HG03439 (cell line): ENCODE measurements at regions not wholly inside any gene's neighbourhood (a gene's known extent, or its start where the extent isn't known, plus 50 kb on each side); places are given as distances from the start of the nearest gene placed in this dataset.

Experiments used
- ATAC-seq: cut with Tn5 transposase; IDR thresholded peaks from one replicate; pipeline ENCODE4 v1.9.1; 2021; ENCODE audit warnings: mild to moderate bottlenecking, moderate library complexity; ENCODE audit not compliant: unreplicated experiment

DNA sequence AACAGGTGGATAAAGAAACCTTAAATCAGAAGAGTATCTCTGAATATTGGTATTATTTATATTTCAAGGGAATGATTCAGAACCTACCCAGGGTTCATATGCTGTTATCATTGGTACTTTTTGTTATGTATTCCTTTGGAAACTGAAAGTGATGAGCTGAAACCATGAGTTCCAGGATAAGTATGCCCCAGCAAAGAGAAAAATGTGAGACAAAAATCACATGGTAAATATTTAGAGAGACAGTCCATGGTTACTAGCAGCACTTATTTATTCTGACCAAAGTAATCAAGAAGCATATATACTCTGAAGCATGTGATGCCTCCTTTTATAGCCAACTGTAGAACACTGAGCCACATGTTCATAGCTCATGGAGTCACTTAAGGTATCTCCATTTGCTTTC, 277.7 kb downstream of the ARAP2 start:
- no peak for ATAC-seq

DNA sequence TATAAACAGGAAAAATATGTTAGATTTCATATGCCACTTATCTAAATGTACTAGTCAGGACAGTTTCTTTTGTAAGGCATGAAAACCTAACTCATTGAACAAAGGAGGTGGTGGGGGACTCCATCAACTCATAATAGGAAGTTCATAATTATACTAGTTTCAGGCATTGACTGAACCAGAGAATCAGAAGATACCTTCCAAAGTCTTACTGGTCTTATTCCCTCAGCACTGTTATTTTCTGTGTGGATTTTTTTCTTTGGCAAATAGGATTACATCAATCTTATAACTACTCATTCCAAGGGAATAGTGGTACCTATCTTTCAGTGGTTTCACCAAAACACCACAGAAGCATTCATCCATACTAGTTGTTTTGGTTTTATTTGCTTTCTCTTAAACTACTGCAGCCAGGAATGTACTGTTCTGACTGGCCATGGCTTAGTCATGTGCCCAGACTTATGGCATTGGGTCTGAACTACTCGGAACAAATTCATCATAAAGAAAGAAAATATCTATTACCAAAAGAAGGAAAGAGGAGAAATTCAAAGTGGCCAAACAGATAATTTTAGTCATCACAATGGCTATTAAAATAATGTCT, 273.9 kb downstream of the ARAP2 start:
- ATAC-seq: no peak

DNA sequence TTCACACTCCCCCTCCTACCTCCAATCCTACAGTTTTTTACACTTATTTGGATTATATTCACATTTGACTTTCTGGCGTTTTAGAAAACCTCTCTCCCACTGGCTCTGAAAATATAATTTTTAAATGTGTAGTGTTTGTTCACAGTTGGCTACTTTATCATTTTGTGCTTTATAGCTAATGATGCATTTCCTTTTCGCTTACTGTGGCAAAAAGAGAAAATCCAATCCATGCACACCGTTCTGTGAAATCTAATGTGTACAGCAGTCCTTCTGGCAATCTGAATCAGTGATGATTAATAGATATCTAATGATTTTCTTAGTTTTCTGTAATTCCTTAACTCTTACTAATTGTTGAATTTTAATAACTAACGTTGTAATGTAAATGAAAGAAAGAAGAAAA, 271.5 kb downstream of the ARAP2 start:
- no peak for ATAC-seq

DNA sequence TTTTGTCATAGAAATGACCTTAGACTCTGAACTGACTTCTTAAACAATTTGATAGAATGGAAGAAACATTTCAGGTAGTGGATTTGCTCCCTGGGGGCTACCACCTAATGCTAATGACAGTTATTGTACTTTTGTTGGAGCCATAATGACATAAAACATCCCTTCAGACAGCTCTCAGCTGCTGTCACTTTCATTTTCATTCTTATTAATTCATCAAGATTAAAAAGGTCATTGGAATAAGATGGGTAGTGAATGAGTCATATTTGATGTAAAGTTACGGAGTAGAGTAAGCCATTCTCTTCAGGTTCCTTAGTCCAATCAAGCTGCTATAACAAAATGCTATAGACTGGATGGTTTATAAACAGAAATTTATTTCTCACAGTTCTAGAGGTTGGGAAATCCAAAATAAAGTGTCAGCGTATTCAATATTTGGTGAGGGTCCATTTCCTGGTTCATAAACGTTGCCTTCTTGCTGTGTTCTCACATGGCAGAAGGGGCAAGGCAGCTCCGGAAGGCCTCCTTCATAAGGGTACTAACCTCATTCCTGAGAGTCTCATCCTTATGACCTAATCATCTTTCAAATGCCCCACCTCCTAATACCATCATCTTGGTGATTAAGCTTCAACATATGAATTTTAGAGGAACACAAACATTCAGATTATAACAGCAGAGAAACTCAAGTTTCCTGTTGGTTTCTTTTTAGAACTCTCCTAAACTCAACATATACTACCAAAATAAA, 268.5 kb downstream of the ARAP2 start:
- no peak for ATAC-seq

DNA sequence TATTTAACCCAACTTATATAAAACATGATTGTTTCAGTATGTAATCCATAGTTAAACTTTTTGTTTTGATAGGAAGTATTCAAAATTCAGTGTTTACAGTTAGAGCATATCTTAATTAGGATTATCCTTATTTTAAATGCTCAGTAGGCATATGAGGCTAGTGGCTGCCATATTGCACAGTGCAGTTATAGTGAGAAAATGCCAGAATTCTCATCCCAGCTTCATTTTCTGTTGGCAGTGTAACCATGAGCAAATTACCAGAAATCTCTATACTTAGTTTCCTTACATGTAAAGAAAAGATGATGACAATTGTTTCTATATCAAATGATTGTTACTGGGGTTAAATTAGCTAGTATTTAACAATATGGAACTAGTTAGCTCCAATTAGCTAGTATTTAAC, 265.8 kb downstream of the ARAP2 start:
- ATAC-seq: no peak

DNA sequence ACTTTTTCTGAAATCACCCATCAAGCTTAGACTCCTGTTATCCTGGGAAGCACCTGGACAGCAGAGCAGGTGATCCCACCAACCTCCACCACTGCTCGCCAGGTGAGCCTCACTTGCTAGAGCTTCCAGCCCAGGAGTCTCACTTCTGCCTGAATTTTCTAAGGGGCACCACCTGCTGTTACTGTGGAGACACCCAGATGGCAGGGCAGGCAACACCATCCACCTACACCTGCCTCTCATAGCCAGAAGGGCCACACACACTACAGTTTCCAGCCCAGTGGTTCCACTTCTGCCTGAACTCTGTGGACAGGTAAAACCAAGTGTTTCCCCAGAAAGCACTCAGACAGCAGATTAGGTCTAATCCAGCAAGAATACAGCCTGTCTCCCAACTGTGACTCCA, 262.0 kb downstream of the ARAP2 start:
- no peak for ATAC-seq

DNA sequence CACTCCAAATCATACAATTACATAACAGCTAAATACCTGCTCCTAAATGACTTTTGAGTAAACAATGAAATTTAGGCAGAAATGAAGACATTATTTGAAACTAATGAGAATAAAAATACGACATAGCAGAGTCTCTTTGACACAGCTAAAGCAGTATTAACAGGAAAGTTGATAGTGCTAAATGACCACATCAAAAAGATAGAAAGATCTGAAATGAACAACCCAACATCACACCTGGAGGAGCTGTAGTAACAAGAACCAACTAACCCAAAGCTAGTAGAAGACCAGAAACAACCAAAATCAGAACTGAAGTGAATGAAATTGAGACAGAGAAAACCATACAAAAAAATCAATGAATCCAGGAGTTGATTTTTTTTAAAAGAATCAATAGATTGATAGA, 257.8 kb downstream of the ARAP2 start:
- ATAC-seq: no peak

DNA sequence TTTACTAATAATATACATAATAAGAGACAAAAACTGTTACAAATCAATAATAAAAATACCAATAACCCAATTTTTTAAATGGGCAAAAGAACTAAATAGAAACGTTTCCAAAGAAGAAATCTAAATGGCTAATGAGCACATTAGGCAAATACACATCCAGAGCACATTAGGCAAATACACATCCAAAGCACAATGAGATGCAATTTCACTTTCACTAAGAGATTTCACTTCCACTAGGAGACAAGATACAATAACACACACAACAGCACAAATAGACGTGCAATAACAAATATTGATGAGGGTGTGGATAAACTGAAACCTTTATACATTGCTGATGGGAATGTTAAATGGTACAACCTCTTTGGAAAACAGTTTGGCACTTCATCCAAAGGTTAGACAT, 250.7 kb downstream of the ARAP2 start:
- no peak for ATAC-seq

DNA sequence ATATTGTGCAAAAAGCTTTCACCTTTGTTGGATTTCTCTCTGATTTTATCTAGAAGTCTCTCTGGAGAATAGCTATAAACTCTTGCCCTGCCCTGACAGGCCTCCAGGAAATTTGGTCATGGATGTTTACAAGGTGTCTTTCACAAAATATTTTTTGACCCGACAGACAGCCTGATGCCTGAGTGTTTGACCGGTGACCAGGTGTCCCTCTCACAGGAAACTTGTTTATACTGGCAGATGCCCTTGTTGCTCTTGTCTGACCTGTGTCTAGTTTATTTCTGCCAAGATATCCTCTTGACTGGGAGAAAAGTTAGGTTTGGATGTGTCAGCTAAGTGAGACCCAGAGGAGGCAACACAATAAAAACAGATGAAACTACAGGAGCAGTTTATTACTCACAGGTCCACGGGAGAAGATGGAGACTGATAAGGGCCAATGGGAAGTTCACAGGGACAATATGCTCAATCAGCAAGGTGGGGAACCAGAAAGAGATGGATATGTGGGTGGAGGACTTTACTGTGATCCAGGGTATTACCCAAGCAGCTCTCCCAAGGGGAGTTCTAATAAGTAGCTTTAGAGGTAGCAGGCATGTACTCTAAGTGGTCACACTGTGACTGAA, 243.3 kb downstream of the ARAP2 start:
- ATAC-seq: no peak

DNA sequence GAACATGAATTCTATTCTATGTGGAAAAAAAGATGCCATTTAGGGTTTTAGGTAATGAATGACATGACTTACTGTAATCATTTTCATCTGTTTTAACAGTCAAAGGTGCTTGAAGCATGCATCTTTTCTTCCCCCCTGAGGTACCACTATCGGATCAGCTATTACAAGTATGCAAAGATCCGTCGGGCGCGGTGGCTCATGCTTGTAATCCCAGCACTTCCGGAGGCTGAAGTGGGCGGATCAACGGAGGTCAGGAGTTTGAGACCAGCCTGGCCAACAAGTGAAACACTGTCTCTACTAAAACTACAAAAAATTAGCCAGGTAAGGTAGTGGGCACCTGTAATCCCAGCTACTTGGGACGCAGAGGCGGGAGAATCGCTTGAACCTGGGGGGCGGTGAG, 241.3 kb downstream of the ARAP2 start:
- ATAC-seq: no peak

DNA sequence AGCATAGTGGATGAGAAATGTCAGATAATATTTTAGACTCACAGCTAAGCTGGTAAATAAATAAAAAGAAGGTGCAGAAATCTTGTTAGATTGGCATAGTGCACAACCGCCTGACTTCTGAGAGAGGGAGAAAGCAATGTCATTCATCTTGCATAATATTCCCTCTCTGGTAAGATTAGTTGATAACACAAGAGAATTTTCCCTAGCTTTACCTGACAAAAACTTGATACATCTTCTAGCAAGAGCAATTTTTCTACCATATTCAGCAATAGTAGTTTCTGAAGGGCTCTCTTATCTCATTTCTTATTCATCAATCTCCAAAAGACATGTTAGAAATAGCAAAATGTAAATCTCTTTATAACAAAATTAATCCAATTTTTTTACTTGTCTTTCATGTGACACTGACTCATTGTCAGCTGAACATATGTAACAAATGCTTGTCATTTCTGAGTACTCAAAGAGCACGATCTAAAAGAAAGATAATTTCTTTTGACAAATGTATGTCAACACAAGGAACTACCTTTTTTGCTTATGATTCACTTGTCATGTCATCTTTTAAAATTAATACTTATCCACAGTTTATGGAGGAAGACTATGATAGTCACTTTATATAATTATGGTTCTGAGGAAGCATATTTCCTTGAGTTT, 240.0 kb downstream of the ARAP2 start:
- ATAC-seq: no peak

DNA sequence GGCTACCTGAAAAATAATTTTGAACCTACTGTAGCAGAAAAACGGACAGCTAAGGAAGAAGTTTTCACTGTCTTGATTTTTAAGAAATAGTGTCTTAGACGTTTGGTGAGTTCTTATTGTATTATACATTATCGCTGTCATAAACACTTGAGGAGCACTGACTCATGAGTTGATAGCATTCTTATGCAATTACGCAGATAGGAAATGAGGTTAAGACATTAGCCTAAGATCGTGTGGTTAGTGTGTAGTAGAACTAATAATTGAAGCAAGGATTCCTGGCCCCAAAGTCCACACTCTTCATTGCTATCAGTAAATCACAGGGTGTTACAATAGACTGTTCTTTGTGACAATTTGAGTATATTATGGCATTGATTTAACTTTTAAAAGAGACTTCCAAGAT, 238.1 kb downstream of the ARAP2 start:
- ATAC-seq: no peak

DNA sequence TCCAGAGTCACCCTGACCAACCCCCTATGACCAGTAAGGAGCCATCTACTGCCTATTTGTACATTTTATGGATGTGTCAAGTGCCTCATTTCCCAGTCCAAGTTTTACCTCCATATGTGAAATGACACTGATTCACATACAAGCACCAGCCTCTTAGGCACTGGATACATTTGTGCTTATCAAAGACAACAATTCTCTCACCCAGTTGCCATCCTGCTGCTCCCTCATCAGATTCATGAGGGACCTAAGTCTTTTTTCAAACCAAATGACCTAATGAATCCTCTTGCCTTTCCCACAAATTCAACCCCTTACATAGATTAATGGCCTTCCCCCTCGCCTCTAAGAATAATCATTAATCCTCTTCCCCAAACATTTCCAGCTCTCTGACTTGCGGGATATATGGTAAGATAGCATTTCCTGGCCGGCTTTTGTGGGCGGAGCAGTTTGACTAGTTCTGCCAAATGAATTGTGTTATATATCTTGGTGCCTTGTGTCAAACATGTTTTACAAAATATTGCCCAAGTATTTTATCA, 233.9 kb downstream of the ARAP2 start:
- ATAC-seq: no peak

DNA sequence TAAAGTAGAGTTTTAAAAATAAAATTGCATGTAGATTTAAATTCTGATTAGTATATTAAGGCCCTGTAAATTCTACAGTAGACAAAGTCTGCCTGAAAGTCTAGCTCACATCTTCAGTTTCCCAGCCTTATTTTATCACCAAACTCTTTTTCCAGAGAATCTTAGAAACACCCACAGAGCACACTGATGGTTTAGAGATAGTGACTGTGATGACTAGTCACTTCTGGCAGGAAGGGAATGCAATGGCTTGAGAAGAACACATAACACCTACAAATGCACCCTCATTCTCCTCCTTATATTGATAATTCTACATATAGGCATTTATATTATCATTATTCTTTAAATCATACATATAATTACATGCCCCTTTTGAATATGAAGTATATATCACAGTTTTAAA, 232.9 kb downstream of the ARAP2 start:
- ATAC-seq: no peak

DNA sequence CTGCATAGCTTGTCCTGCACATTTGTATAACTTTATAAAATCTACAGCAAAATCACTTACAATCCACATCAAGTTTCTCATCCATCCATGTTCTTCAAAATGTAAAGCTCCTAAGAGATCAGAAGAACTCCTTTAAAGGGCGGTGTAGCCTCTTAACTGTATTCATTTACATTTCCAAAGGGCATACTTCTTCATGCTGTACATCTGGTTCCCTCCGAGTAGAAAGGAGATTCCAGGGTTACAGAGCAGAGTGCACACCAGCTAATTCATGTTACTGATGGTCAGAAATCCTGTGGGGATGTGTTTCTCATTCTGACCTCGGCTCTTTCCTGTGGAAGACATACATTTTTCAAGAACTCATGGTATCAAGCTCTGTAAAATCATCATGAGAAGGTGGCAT, 231.8 kb downstream of the ARAP2 start:
- ATAC-seq: no peak

DNA sequence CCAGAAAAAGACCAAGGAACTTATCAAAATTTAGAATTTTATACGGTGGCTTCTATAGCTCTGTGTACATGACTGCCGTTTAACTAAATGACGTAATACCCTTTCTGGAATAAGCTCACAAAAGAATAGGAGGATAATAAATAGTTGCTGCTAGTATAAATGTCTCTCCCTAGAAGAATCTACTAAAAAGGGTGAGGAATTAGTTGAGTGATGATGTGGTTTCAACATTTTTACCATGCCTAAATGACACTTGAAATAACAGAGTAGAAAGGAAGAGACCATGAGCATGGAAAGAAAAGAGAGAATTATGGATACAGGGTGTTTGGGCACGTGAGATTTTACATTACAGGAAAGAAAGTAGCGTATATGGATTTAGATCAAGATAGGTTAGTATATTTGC, 231.1 kb downstream of the ARAP2 start:
- ATAC-seq: no peak
